ENCODE measurements at regions not wholly inside any gene's neighbourhood (a gene's known extent, or its start where the extent isn't known, plus 50 kb on each side); places are given as distances from the start of the nearest gene placed in this dataset.
"Not testable (repeated sequence)": the region's sequence is repeated elsewhere in the genome, so short reads cannot be mapped to it uniquely, and the experiment has no call there.

- DNase-seq = no peak
Observed at GRCh38 chr2:41329040-41329439, 718.8 kb upstream of the PKDCC start.

- no peak for DNase-seq
Observed at GRCh38 chr2:41334159-41334558, 713.7 kb upstream of the PKDCC start.

GRCh38 chr2:41335573-41335972 is 712.2 kb upstream of the PKDCC start:
- DNase-seq = not testable (repeated sequence)

- DNase-seq = no peak
Observed at GRCh38 chr2:41337956-41338355, 709.9 kb upstream of the PKDCC start.

- DNase-seq = no peak
Observed at GRCh38 chr2:41344529-41344928, 703.3 kb upstream of the PKDCC start.

- no peak for DNase-seq
Observed at GRCh38 chr2:41353060-41353459, 694.8 kb upstream of the PKDCC start.

- DNase-seq = no peak
Observed at GRCh38 chr2:41355794-41356193, 692.0 kb upstream of the PKDCC start.

GRCh38 chr2:41364842-41365241 is 683.0 kb upstream of the PKDCC start:
- no peak for DNase-seq

GRCh38 chr2:41375901-41376300 is 671.9 kb upstream of the PKDCC start:
- no peak for DNase-seq

GRCh38 chr2:41377837-41378236 is 670.0 kb upstream of the PKDCC start:
- DNase-seq = no peak

GRCh38 chr2:41378420-41378819 is 669.4 kb upstream of the PKDCC start:
- DNase-seq = no peak

- DNase-seq = no peak
Observed at GRCh38 chr2:41379496-41380221, 668.2 kb upstream of the PKDCC start.

GRCh38 chr2:41381701-41382100 is 666.1 kb upstream of the PKDCC start:
- no peak for DNase-seq

GRCh38 chr2:41387519-41387918 is 660.3 kb upstream of the PKDCC start:
- DNase-seq = no peak

- no peak for DNase-seq
Observed at GRCh38 chr2:41393621-41394020, 654.2 kb upstream of the PKDCC start.

GRCh38 chr2:41394541-41394940 is 653.3 kb upstream of the PKDCC start:
- DNase-seq = no peak

- DNase-seq = no peak
Observed at GRCh38 chr2:41395692-41396091, 652.1 kb upstream of the PKDCC start.

GRCh38 chr2:41399437-41400087 is 648.3 kb upstream of the PKDCC start:
- DNase-seq = no peak

GRCh38 chr2:41400088-41400665 is 647.6 kb upstream of the PKDCC start:
- no peak for DNase-seq

GRCh38 chr2:41405441-41405840 is 642.4 kb upstream of the PKDCC start:
- DNase-seq = no peak

- no peak for DNase-seq
Observed at GRCh38 chr2:41409328-41409727, 638.5 kb upstream of the PKDCC start.

GRCh38 chr2:41410011-41410410 is 637.8 kb upstream of the PKDCC start:
- DNase-seq = no peak

- DNase-seq = no peak
Observed at GRCh38 chr2:41413813-41414485, 633.9 kb upstream of the PKDCC start.

Data from amniotic stem cell (primary cell).